Neutrophil (primary cell): ENCODE measurements at regions not wholly inside any gene's neighbourhood (a gene's known extent, or its start where the extent isn't known, plus 50 kb on each side); places are given as distances from the start of the nearest gene placed in this dataset.
"Not testable (repeated sequence)": the region's sequence is repeated elsewhere in the genome, so short reads cannot be mapped to it uniquely, and the experiment has no call there.

ENCODE experiments used
- H3K27ac ChIP-seq: fragments of 200-600 bp; sonication (generic); 2 replicates; pipeline ENCODE4 v1.5.1; 2016; ENCODE audit warnings: mild to moderate bottlenecking, moderate library complexity
- H3K27me3 ChIP-seq: fragments of 200-600 bp; sonication (generic); 2 replicates; pipeline ENCODE4 v1.6.0; 2016; ENCODE audit warnings: mild to moderate bottlenecking
- H3K36me3 ChIP-seq: fragments of 200-600 bp; sonication (generic); 2 replicates; pipeline ENCODE4 v1.5.1; 2017
- H3K4me1 ChIP-seq, 2 experiments: fragments of 200-600 bp in 1 of 2; sonication (generic) in 1 of 2; 1 replicate in 1 of 2; 2 replicates in 1 of 2; pipeline versions ENCODE4 v1.5.1 to v1.6.1; 2013 to 2016; ENCODE audit warnings: low read depth in 1 of 2, low read length in 1 of 2, mild to moderate bottlenecking in 1 of 2, moderate library complexity in 1 of 2; ENCODE audit not compliant: control insufficient read depth in 1 of 2, insufficient read depth in 1 of 2
- H3K4me3 ChIP-seq, 2 experiments: fragments of 200-600 bp in 1 of 2; sonication (generic) in 1 of 2; 1 replicate in 1 of 2; 2 replicates in 1 of 2; pipeline ENCODE4 v1.5.1; 2013 to 2016; ENCODE audit warnings: low read depth in 1 of 2, low read length in 1 of 2, mild to moderate bottlenecking in 1 of 2, moderate library complexity in 1 of 2
- H3K9me3 ChIP-seq: fragments of 200-600 bp; sonication (generic); 2 replicates; pipeline ENCODE4 v1.5.1; 2016
- CTCF ChIP-seq: fragments of 200-600 bp; sonication (generic); IDR thresholded peaks from 2 replicates; pipeline ENCODE4 v1.5.1; 2016; ENCODE audit warnings: antibody characterized with exemption

- H3K4me1 ChIP-seq, H3K27ac ChIP-seq, H3K27me3 ChIP-seq, H3K4me3 ChIP-seq, H3K9me3 ChIP-seq, H3K36me3 ChIP-seq: not testable (repeated sequence)
- TF ChIP-seq CTCF = peak; percentile 52
These were observed 68.9 kb upstream of the RUBCNL start for GRCh38 chr13:46455924-46456323.

DNA sequence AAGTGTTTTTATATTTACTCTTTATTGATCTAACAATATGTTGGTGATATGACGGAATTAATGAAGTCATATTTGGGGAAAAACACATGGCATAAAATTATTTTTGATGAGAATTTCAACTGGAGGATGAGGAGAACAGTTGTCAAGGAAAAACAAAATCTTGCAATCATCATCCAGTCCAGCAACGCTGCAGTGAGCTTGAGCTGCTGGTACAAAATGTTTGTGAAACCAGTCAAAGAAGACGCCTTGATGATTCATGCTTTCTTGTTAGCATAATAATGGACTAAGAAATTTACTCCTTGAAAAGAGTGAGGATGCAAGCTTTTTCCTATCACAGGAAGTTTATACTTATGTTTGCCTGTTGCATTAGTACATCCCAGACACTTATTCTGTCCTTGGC is 64.1 kb upstream of the RUBCNL start:
- not testable (repeated sequence) for H3K4me3 ChIP-seq, H3K36me3 ChIP-seq, H3K27ac ChIP-seq, H3K9me3 ChIP-seq, H3K27me3 ChIP-seq, H3K4me1 ChIP-seq

- not testable (repeated sequence) for H3K9me3 ChIP-seq, H3K36me3 ChIP-seq, H3K4me1 ChIP-seq, H3K27ac ChIP-seq, H3K4me3 ChIP-seq, H3K27me3 ChIP-seq
These were observed 62.9 kb upstream of the RUBCNL start for GRCh38 chr13:46449949-46450348.

- not testable (repeated sequence) for H3K36me3 ChIP-seq, H3K4me1 ChIP-seq, H3K27ac ChIP-seq, H3K9me3 ChIP-seq, H3K27me3 ChIP-seq, H3K4me3 ChIP-seq
These were observed 61.1 kb upstream of the RUBCNL start for GRCh38 chr13:46448148-46448547.

DNA sequence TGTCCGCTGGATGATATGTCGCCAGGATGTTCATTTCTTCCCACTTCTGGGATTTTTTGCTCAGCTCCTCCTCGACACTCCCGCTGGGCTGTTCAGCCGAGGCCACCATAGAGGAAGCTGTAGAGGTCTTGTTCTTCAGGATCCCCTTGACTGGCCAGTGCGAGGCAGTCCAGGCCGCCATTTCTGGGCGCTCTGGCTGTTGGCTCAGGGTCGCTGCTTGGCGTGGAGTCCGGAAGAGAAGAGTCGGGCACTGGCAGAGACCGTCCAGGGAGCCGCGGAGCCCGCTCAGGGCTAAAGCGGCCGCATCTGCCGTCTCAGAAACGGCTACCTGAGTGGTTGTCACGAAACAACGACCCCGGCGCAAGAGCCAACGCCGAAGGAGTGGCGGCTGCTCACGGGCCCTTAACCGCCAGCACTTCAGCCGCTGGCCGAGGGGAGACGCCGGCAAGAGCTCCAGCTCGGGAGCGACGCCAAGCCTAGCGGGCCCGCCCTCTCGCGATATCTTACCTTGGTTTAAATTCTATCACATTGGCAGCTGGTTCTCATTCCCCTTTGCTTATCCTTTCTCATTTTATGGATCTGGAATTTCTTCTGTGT is 50.9 kb upstream of the RUBCNL start:
- not testable (repeated sequence) for H3K9me3 ChIP-seq, H3K27me3 ChIP-seq, H3K4me3 ChIP-seq, H3K4me1 ChIP-seq, H3K27ac ChIP-seq, H3K36me3 ChIP-seq
